Adrenal gland (tissue), 9 donors: ENCODE measurements at regions not wholly inside any gene's neighbourhood (a gene's known extent, or its start where the extent isn't known, plus 50 kb on each side); places are given as distances from the start of the nearest gene placed in this dataset.

Experiments
- DNase-seq, 7 donors: peaks; one replicate each; pipeline ENCODE4 v3.0.0-alpha.2; 2019 to 2020
- H3K27ac ChIP-seq, 5 donors: fragments of 200-600 bp; sonication (generic) in 4 of 5; 1 replicate in 3 of 5; 2 replicates in 2 of 5; pipeline versions ENCODE4 v1.5.1 to v1.8.0; 2016 to 2020; ENCODE audit warnings: mild to moderate bottlenecking in 1 of 5
- H3K27me3 ChIP-seq: fragments of 200-600 bp; 2 replicates; pipeline ENCODE4 v1.8.0; 2021
- H3K36me3 ChIP-seq, 2 donors: fragments of 200-600 bp; replicated peaks in 1 of 2; 1 replicate in 1 of 2; 2 replicates in 1 of 2; pipeline versions ENCODE4 v1.5.1 to v1.8.0; 2018 to 2022
- H3K4me1 ChIP-seq, 2 donors: fragments of 200-600 bp; replicated peaks in 1 of 2; 1 replicate in 1 of 2; 2 replicates in 1 of 2; pipeline versions ENCODE4 v1.5.1 to v1.8.0; 2018 to 2021
- H3K4me3 ChIP-seq, 4 donors: fragments of 200-600 bp; sonication (generic) in 3 of 4; one replicate each; pipeline ENCODE4 v1.5.1; 2016 to 2018
- H3K9me3 ChIP-seq, 3 donors: fragments of 200-600 bp; sonication (generic) in 1 of 3; replicated peaks in 1 of 3; 1 replicate in 2 of 3; 2 replicates in 1 of 3; pipeline versions ENCODE4 v1.5.1 to v1.8.0; 2016 to 2021
- CTCF ChIP-seq, 6 experiments: fragments of 450-650 bp in 4 of 6; fragments of 200-600 bp in 2 of 6; sonication (generic) in 1 of 6; IDR thresholded peaks; 1 replicate in 5 of 6; 2 replicates in 1 of 6; pipeline versions ENCODE4 v1.5.1 to v1.8.0; 2016 to 2021; ENCODE audit warnings: antibody characterized with exemption in 6 of 6, mild to moderate bottlenecking in 2 of 6, moderate library complexity in 1 of 6
- POLR2A ChIP-seq, 2 donors: fragments of 450-650 bp; IDR thresholded peaks; one replicate each; pipeline ENCODE4 v1.6.1; 2017; ENCODE audit warnings: antibody characterized with exemption in 2 of 2, mild to moderate bottlenecking in 2 of 2, moderate library complexity in 1 of 2
- WGBS, 4 donors: extraction: QIAGEN DNeasy Blood & Tissue Kit in 2 of 4; methylation state at CpG; one replicate each; pipeline versions ENCODE4 v1.1.5 to v1.1.7; 2013 to 2017; 5-methylcytosine and 5-hydroxymethylcytosine counted together
- intact Hi-C, 2 donors: fragments of 100-400 bp; cut with DNase I; formaldehyde crosslinking; loops; one replicate each; pipeline versions ENCODE4 v1.14.1 to v1.15.0; 2022 to 2023
- donor health status: healthy with polysubstance abuse.
- donor health status: Bipolar disorder and iron deficiency.
- donor health status: DM: yes; HTN: yes; CAD: no.
- donor health status: DM: no; HTN: no; CAD: no.
- donor health status: DM: no; HTN: no; CAD: no.

- 73 to 81% (median 75%) methylated on average over 4 of the region's 4 CpGs for WGBS, 4 donors
- no peak overlapping the region for H3K27ac ChIP-seq
- no peaks in the 10 kb centered on the region for H3K4me1 ChIP-seq
- no peaks in the 10 kb centered on the region for H3K36me3 ChIP-seq
- intact Hi-C loops = no loop called here
- no peaks in the 10 kb centered on the region for H3K9me3 ChIP-seq
- H3K27me3 ChIP-seq = no peaks in the 10 kb centered on the region
- DNase-seq = no peak
- no peak for TF ChIP-seq CTCF (IDR thresholded peaks at IDR 0.05)
- no peak overlapping the region for H3K4me3 ChIP-seq
Measured at GRCh38 chr17:21823643-21824042, 131.3 kb downstream of the KCNJ18 start.

GRCh38 chr17:21841839-21842238 is 149.5 kb downstream of the KCNJ18 start:
- H3K27ac ChIP-seq = no peak overlapping the region
- no peak for TF ChIP-seq CTCF (IDR thresholded peaks at IDR 0.05)
- TF ChIP-seq POLR2A (IDR thresholded peaks at IDR 0.05) = no peak
- no peak for DNase-seq
- H3K9me3 ChIP-seq = no peaks in the 10 kb centered on the region
- no peaks in the 10 kb centered on the region for H3K4me1 ChIP-seq
- H3K4me3 ChIP-seq = no peak overlapping the region
- intact Hi-C loops = no loop called here
- H3K27me3 ChIP-seq = peaks cover 10% of the 10 kb centered on the region
- H3K36me3 ChIP-seq = no peaks in the 10 kb centered on the region
- WGBS, 4 donors = 24 to 64% (median 38%) methylated on average over 27 to 49 of the region's 49 CpGs

GRCh38 chr17:21842332-21843317 is 150.3 kb downstream of the KCNJ18 start:
- 20 to 53% (median 33%) methylated on average over 89 to 136 of the region's 136 CpGs for WGBS, 4 donors
- Histone ChIP-seq H3K4me3 (no peak overlapping the region), H3K27me3 (peaks cover 10% of the 10 kb centered on the region), H3K36me3 (no peaks in the 10 kb centered on the region), H3K4me1 (no peaks in the 10 kb centered on the region), H3K9me3 (no peaks in the 10 kb centered on the region), H3K27ac (no peak overlapping the region)
- intact Hi-C loops = no loop called here
- TF ChIP-seq CTCF (IDR thresholded peaks at IDR 0.05) (no peak), POLR2A (IDR thresholded peaks at IDR 0.05) (no peak)
- DNase-seq = no peak

- no peak for DNase-seq
- Histone ChIP-seq H3K27ac (no peak overlapping the region), H3K9me3 (no peaks in the 10 kb centered on the region), H3K4me3 (no peak overlapping the region), H3K27me3 (peaks cover 10% of the 10 kb centered on the region), H3K36me3 (no peaks in the 10 kb centered on the region), H3K4me1 (no peaks in the 10 kb centered on the region)
- TF ChIP-seq CTCF (IDR thresholded peaks at IDR 0.05) (no peak), POLR2A (IDR thresholded peaks at IDR 0.05) (no peak)
- intact Hi-C loops = no loop called here
- 32 to 57% (median 40%) methylated on average over 63 to 75 of the region's 75 CpGs for WGBS, 4 donors
Measured at GRCh38 chr17:21843318-21843865, 151.1 kb downstream of the KCNJ18 start.
